ENCODE measurements at regions not wholly inside any gene's neighbourhood (a gene's known extent, or its start where the extent isn't known, plus 50 kb on each side); places are given as distances from the start of the nearest gene placed in this dataset.

DNA sequence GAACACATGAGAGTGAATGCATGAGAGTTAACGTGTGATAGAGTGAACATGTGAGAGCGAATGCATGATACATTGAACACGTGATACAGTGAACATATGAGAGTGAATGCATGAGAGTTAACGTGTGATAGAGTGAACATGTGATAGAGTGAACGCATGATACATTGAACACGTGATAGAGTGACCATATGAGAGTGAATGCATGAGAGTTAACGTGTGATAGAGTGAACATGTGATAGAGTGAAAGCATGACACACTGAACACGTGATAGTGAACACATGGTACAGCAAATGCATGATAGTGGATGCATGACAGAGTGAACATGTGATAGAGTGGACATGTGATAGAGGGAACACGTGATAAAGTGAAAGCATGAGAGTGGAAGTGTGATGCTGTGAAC lies 517.9 kb downstream of the EIPR1 start:
- DNase-seq (ENCODE audit: extremely low read depth, low read depth, low spot score): no peak

DNA sequence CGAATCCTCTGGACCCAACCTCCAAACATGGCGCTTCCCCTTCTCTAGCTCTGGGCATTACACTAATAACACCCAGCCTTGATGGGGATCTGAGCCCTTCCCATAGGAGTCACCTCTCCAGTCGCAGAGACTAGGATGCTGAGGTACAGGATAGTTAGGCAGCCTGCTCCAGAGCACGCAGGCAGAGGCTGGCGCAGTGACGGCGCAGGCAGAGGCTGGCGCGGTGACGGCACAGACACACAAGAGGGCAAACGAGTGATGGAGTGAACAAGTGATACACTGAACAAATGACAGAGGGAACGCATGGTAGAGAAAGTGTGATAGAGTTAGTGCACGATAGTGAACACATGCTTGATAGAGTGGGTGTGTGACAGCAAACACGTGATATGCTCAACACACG lies 518.5 kb downstream of the EIPR1 start:
- DNase-seq (ENCODE audit: extremely low read depth, low read depth, low spot score): no peak

DNA sequence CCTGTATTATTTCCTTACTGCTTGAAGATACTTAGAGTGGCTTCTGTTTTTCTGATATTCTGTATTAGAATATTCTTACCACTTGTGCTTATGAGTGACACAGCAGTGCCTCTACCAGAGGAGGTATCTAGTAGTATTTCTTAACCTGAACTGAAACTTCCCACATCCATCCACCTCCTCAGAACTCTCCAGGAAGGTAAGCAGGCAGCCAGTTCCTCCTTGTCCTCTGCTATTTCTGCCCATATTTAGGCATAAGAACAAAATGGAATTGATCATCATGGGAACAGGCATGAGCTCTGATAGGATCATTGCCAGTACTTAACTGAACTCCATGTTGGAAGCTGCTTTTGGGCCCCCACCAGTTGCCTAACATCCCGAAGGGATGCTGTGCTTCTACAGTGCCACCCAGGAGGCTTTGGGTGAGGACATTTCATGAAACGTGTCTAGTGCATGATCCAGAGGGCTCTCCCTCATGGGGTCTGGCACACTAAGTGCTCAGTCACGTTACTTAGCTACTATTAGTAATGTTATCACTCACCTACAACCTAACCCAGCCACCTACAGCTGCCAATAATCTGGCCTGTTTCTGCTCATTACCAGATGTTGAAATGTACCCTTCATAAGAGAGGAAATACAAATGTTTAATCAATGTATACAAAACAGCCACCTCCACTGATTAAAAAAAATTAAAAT lies 520.7 kb downstream of the EIPR1 start:
- no peak for DNase-seq (ENCODE audit: extremely low read depth, low read depth, low spot score)

DNA sequence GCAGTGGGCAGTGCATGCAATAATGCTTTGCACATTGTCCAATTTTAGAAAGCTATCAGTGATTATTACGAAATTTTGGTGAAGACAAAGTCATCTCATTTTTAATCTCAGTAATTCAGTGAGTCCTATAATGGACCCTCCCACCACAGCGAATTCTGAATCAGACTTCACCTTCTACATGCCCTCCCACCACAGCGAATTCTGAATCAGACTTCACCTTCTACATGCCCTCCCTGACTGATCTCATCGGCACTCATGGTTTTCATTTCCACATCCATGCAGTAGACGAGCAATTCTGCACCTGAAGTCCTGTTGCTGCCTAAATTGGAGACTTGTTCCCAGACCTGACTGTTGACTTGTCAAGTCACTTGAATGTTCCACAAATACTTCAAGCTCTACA lies 522.3 kb downstream of the EIPR1 start:
- DNase-seq (ENCODE audit: extremely low read depth, low read depth, low spot score): no peak

DNA sequence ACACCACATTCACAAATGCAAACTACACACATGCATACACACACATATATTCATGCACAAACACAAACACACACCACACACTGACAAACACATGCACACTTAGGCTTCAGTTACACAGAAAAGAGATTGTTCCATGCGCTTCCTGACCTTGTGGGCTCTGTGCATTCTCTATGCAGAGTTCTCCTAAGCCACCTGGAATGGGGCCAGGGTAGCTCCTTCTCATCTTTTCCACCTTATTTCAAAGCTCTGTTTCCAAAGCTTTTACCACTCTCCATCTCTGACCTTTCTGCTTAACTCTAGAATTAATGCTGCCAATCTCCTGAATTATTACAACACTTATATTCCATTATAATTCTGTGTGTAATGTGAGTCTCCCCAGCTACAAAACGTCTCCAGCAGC lies 522.3 kb upstream of the MYT1L start:
- DNase-seq (ENCODE audit: extremely low read depth, low read depth, low spot score): no peak

DNA sequence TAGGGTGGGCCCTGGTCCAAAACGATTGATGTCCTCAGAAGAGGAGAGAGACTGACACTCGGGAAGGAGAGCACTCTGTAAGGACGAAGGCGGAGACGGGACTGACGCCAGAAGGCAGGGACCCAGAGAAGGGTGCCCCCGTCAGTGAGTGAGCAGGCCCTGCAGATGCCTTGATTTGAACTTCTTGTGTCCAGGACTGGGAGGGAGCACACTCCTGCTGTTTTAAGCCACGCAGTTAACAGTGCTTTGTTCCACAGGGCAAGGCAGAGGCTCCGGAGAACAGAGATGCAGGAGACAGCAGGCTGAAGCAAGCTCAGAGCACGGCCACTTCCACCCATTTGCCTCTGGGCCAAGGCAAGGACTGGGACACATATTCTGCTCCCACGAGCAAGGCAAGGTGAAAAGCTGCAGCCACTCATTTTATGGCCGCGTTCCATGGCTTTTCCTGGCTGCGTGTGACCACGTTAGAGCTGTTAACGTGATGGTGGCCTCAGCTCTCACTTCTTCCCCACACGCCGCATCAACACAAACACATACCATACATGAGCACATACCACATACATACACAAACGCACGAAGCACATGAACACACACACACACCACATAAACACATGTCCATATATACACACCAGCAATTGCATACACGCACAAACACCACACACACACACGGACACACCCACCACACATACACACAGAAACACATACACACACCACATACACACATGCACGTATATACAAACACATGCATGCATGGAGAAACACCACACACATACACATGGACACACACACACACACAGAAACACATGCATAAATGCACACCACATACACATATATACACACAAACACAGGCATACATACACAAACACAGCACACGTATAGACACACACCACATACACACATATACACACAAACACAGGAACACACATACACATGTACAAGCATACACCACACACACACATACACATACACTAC lies 521.0 kb upstream of the MYT1L start:
- DNase-seq (ENCODE audit: extremely low read depth, low read depth, low spot score): no peak

DNA sequence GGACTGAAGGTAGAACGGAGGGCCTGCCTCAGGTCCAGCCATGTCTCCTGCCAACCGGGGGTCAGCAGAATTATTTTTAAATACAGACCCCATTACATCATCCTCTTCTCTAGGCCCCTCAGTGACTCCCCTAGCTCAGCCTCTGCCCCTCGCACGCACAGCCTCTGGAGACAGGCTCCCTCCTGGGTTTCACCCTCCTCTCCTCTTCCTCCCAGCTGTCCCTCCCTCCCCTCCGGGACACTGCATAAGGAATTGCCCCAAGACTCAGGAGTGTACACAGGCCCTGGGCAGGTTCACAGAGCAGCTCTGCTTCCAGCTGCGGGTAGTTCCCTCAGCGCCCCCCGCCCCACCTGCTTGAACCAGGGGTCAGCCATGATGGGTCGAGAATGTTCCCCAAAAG lies 520.2 kb upstream of the MYT1L start:
- DNase-seq (ENCODE audit: extremely low read depth, low read depth, low spot score): no peak

DNA sequence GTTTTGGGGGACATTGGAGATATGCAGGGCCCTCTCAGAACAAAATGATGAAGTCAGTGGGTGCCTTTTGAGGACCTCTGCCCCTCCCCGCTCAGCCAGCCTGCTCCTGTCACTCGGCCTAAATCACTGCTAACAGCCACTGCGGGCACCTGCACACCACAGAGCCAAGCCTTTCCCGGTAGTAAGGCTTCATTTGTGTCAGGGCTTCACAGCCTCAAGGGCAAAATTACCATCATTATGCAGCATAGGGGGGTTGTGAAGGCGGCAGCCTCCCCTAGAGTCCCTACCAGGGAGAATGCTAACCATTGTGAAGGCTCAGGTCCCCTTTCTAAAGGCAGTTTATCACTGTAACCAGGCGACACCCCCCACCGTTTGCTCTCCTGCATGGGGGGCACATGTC lies 519.8 kb upstream of the MYT1L start:
- DNase-seq (ENCODE audit: extremely low read depth, low read depth, low spot score): no peak

DNA sequence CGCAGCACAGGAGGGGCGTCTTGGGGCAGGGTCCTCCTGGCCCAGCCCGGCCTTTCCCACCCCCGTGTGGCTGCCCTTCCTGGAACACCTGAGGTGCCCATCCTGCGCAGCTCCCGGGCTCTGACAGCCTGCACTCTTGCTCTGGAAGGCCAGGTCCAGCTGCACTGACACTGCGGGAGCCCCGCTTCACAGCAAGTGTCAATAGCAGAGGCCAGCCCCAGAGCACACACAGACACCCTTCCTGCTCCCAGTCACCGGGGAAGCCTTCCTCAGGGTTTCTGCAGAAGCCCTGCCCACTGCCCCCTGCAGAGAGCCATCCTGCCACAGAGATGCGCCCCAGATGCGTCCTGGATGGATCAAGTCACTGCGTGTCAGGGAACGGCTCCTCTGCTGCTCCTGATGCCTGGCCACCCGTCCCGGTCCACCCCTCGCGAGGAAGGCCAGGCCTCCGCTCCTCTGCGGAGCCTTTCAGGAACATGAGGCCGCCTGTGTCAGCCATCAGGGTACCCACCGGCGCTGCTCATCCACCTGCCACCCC lies 519.2 kb upstream of the MYT1L start:
- no peak for DNase-seq (ENCODE audit: extremely low read depth, low read depth, low spot score)

DNA sequence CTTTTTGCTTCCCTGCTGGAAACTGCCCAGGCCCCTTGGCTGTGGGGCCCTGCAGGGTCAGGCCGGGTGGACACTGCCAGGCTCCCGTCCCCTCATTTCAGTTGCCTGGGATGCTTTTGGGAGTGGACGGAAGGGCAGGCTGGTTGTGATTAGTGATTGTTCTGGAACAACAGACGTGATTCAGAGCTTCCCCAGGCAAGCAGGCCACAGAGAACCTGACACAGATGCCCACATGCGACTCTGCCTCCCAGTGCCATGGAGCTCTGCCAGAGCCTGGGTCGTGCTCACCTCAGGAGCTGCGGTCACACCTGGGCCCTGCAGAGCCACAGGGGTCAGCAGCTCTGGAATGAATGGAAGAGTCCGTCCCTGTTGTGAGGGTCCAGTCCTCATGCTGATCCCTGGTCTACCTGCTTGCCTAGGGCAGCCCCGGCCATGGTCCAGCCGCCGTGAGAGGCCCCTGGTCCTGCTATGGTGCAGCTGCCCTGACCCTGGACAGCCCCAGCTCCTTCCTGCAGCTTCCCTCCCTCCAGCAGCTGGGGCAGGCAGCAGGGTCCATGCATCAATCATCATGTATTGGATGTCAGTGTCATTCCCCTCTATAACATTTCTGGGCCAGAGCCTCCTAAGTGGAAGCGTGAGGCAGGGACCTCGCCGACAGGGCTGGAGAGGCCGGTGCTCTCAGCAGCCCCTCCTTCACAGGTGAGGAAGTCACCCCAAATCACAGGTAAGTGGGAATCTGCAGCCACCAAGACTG lies 518.6 kb upstream of the MYT1L start:
- DNase-seq (ENCODE audit: extremely low read depth, low read depth, low spot score): no peak

DNA sequence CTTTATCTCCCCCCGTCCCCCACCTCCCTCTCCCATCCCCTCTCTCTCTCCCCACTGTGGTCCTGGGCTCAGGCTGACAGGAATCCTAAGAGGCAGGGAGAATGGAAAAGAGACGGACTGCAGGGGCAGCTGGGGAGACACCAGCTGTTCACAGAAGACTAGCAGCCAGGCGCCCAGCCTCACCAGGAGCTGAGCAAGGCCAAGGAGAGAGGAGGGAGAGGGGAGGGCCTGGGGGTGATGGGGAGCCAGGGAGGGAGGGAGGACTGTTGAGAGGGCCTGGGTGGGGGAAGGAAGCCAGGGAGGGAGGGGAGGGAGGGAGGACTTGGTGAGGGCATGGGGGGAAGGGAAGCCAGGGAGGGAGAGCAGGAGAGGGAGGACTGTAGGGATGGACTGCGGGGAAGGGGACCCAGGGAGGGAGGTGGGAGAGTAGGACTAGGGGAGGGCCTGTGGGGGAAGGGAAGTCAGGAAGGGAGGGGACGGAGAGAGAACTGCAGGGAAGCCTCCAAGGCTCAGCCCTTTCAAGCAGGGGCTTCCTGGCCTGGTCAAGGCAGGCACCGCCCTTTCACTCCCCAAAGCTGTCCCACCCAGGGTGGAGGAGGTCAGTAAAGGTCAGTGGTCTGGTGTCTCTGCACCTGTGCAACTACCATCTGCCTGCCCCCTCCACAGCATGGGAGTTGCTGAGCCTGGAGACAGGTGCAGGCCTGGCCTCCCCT lies 517.7 kb upstream of the MYT1L start:
- no peak for DNase-seq (ENCODE audit: extremely low read depth, low read depth, low spot score)

DNA sequence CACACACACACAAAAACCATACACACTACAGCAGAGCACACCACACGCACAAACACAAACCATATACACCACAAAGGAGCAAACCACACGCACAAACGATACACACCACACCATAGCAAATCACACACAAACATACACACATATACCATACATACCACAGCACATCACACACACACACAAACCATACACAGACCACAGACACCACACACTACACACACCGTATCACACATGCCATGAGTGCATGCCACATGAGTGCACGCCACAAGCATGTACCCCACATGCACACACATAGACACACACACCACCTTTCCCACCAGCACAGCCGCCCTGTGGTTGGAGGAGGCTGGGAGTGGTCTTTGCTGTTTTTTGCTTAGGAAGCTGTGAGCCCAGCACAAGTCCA lies 517.1 kb upstream of the MYT1L start:
- DNase-seq (ENCODE audit: extremely low read depth, low read depth, low spot score): no peak

DNA sequence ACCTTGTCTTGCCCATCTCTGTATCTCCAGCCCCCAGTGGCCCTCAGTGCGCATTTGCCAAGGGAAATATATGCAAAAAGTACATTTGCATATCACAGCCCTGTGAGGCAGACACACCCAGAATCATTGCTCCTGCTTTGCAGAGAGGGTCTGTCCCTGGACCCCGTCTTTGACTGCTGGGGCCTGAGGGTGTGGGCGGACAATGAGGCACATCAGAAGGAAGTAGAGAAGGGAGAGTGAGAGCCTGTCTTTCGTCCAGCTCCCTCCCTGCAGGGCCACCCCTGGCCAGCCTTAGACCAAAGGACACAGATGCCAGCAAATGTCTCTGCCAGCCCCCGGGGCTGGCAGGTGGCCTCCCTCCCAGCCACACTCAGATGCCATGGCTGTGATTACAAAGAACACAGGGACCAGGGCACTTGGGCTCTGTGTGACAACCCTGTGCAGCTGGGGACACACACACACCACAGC lies 516.2 kb upstream of the MYT1L start:
- no peak for DNase-seq (ENCODE audit: extremely low read depth, low read depth, low spot score)

DNA sequence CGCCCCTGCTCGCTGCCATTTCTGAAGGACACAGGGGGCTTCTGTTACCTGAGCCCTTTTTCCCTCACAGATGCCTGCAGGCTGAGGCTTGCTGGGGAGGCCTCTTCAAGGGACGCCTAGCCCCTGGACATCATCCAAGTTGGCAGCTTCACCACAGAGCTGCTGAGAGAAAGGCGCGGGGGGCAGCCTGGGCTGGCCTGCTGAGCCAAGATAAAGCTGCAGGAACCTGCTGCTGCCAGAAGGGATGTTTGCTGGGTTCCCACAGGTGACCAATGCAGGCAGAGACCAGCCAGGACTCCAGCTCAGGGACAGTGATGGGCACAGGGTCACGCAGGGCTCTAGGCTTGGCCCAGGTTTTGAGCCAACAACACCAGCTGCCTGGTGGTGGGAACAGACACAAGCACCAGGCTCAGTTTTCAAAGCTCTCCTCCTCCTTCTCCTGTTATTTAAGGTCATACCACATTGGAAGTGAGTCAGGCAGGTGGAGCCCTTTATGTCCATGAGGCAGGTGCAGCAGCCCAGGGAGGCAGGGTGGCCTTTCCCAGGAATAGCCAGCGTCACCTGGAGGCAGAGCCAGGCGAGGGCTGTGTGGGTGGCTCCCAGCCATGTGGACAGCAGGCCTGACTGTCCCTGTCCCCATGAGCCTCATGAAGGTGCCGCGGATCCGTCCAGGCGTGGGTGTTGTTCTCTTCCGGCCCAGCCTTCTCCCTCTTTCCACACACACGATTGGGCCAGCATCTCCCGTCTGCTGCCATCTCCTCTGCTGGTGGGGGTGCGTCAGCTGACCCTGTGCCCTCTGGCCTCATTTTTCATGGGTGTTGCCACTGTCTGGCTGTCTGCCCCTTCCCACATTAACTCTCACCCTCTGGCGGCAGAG lies 515.5 kb upstream of the MYT1L start:
- DNase-seq (ENCODE audit: extremely low read depth, low read depth, low spot score): no peak

DNA sequence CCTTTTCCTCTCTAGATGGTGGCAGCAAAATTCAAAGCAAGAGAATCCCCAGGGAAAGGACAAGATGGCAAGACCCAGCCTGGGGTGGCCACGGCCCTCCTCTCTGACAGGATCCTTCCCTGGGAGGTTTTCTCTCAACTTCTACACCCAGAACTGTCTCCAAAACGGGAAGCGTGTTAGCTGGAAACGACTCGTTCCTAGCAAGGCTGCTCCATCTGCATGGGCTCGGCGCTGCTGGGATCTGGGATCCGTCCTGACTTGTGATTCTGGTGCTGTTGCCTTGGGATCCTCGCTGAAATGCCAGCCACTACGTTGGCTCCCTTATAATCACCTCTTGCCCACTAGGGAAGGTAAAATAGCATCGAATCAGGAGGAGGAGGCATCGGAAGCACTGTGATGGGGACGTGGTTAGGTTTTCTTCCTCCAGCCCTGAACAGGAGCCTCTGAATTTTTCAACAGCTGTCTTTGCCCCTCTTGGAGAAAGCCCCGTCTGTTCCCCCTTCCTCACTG lies 514.8 kb upstream of the MYT1L start:
- DNase-seq (ENCODE audit: extremely low read depth, low read depth, low spot score): no peak

DNA sequence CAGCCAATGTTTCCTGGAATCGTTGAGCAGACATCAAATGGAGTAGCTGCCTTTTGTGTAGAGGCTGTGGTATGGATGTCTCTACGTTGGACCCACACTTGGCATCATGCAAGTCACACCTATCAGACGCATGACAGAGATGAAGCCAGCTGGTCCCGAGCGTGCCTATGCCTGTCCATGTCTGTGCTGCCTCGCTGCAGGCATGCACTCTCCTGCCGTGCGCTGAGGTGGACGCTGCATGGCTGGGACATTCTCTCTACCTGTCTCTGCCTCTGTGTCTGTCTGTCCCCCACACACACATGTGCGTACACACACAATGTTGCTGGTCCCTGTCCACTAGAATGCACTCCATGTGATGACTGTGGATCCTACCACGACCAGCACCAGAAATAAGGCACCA lies 514.2 kb upstream of the MYT1L start:
- no peak for DNase-seq (ENCODE audit: extremely low read depth, low read depth, low spot score)

DNA sequence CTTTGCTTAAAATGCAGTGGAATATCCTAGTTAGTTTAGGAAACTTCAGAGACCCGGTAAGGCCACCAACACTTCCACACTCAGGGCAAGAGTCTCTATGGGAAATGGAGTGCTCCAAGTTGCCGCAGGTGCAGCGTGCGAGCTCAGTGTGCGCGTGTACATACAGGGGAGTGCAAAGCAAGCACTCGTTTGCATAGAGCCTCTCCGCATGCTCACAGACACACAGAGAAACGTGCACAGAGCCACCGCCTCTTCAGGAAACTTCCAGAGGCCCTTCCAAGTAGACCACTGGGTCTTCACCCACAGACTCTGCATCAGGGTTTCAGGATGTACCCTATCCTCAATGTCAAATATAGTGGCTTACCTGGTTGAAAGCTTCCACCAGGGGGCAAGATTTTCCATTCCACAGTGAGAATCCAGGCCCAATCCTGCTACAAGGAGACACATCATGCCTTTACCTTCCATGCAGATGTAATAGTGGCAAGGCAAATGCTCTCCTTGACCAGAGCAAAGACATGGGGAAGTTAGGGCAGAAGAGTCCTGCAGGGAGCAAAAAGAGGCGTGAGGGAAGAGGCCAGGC lies 513.0 kb upstream of the MYT1L start:
- DNase-seq (ENCODE audit: extremely low read depth, low read depth, low spot score): no peak

DNA sequence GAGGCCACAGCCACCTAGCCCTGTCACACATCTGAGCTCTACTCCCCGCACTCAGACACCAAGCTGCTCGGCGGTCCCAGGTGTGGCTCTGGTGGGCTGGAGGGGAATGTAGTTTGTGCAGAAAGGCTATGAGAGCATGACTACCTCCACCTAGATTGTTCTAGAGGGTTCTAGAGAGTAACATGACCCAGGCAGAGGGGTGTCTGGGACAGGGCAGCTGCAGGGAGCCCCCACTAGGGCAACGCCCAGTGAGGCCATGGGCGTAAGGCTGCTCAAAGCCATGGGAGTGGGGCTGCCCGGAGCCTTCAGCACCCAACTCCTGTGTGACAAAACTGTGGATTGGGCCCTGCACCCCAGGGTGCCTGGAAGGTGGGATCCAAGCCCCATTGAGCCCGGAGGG lies 511.4 kb upstream of the MYT1L start:
- no peak for DNase-seq (ENCODE audit: extremely low read depth, low read depth, low spot score)

All from glomerular endothelial cell (primary cell).